ENCODE measurements at regions not wholly inside any gene's neighbourhood (a gene's known extent, or its start where the extent isn't known, plus 50 kb on each side); places are given as distances from the start of the nearest gene placed in this dataset.
"Not testable (repeated sequence)": the region's sequence is repeated elsewhere in the genome, so short reads cannot be mapped to it uniquely, and the experiment has no call there.

GRCh38 chr14:76701981-76702380 lies 59.3 kb upstream of the VASH1 start:
- TF ChIP-seq TAF1 (IDR thresholded peaks at IDR 0.05; ENCODE audit: borderline replicate concordance, low read depth, low read length): no peak
- no peak for TF ChIP-seq POLR2A (IDR thresholded peaks at IDR 0.05; ENCODE audit: low read depth, low read length)
- TF ChIP-seq POLR2AphosphoS5 (IDR thresholded peaks at IDR 0.05; ENCODE audit: low read depth, low read length): no peak
- no peak for DNase-seq (ENCODE audit: insufficient read length)
- FAIRE-seq: no peak

GRCh38 chr14:76705214-76705613 lies 56.1 kb upstream of the VASH1 start:
- DNase-seq (ENCODE audit: insufficient read length): no peak
- no peak for TF ChIP-seq TAF1 (IDR thresholded peaks at IDR 0.05; ENCODE audit: borderline replicate concordance, low read depth, low read length)
- no peak for TF ChIP-seq POLR2A (IDR thresholded peaks at IDR 0.05; ENCODE audit: low read depth, low read length)
- TF ChIP-seq POLR2AphosphoS5 (IDR thresholded peaks at IDR 0.05; ENCODE audit: low read depth, low read length): no peak
- FAIRE-seq: no peak

GRCh38 chr14:76706207-76706606 lies 55.1 kb upstream of the VASH1 start:
- FAIRE-seq: not testable (repeated sequence)

DNA sequence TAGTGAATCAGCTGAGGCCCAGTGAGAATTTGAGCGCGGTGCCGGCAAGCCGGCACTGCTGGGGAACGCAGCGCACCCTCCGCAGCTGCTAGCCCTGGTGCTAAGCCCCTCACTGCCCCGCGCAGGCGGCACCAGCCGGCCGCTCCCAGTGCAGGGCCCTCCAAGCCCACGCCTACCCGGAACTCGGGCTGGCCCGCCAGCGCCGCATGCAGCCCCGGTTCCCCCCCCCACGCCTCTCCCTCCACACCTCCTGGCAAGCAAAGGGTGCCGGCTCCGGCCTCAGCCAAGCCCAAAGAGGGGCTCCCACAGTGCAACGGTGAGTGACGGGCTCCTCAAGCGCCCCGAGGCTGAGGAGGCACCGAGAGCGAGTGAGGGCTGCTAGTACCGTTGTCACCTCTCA lies 54.5 kb upstream of the VASH1 start:
- DNase-seq (ENCODE audit: insufficient read length) (no peak), FAIRE-seq (no peak)
- TF ChIP-seq POLR2A (IDR thresholded peaks at IDR 0.05; ENCODE audit: low read depth, low read length) (no peak), POLR2AphosphoS5 (IDR thresholded peaks at IDR 0.05; ENCODE audit: low read depth, low read length) (no peak), TAF1 (IDR thresholded peaks at IDR 0.05; ENCODE audit: borderline replicate concordance, low read depth, low read length) (no peak)

More at GRCh38 chr14:76706207-76706606, 55.1 kb upstream of the VASH1 start:
- DNase-seq (ENCODE audit: insufficient read length): not testable (repeated sequence)

GRCh38 chr14:76708028-76708427 lies 53.2 kb upstream of the VASH1 start:
- FAIRE-seq (no peak), DNase-seq (ENCODE audit: insufficient read length) (no peak)
- no peak for TF ChIP-seq POLR2A (IDR thresholded peaks at IDR 0.05; ENCODE audit: low read depth, low read length)
- no peak for TF ChIP-seq POLR2AphosphoS5 (IDR thresholded peaks at IDR 0.05; ENCODE audit: low read depth, low read length)
- TF ChIP-seq TAF1 (IDR thresholded peaks at IDR 0.05; ENCODE audit: borderline replicate concordance, low read depth, low read length): no peak

- TF ChIP-seq POLR2AphosphoS5 (IDR thresholded peaks at IDR 0.05; ENCODE audit: low read depth, low read length): no peak
- TF ChIP-seq TAF1 (IDR thresholded peaks at IDR 0.05; ENCODE audit: borderline replicate concordance, low read depth, low read length): no peak
- TF ChIP-seq POLR2A (IDR thresholded peaks at IDR 0.05; ENCODE audit: low read depth, low read length): no peak
- FAIRE-seq (no peak), DNase-seq (ENCODE audit: insufficient read length) (no peak)
Measured at GRCh38 chr14:76708771-76709170, 52.5 kb upstream of the VASH1 start.

DNA sequence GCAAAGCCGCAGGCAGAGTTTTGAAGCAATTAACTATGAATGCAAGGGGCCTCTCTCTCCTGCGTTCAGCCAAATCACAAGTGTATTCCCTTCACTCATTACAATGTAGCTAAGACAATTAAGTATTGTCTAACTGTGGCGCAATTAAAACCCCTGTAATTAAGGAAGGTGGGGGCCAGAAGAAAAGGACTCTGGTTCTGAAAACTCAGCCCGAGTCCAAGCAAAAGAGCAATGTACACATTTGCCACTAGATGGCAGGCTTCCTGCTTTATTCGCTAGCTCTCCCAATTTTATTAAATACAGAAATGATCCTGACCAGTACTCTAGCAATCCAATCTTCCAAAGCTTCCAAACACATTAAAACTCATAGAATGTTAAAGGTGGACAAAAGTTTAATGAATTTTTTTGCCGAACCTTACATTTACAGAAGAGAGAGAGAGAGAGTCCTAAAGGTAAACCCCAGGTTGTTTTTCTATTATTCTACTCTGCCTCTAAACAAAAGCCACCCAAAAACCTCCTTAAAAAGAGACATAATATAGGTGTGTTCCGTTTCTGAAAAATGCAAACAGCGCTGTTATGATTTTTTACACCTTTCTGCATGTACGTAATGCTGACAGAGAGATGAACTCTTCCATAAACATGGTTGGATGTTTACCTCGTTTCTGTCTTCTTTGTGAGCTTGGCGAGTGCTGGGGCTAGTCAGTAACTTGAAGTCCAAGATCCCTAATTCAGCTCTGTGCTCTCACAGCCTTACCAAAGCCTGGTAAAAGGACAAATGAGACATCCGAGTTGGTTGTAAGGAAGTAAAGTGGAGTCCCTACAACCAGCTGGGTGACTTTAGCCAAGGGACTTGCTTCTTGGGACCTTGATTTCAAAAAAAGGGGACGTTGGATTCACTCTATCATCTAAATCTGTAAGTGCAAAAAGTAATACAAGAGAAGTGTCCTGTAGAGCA lies 50.9 kb upstream of the VASH1 start:
- no peak for DNase-seq (ENCODE audit: insufficient read length)
- no peak for FAIRE-seq
- TF ChIP-seq TAF1 (IDR thresholded peaks at IDR 0.05; ENCODE audit: borderline replicate concordance, low read depth, low read length): no peak
- TF ChIP-seq POLR2A (IDR thresholded peaks at IDR 0.05; ENCODE audit: low read depth, low read length): no peak
- no peak for TF ChIP-seq POLR2AphosphoS5 (IDR thresholded peaks at IDR 0.05; ENCODE audit: low read depth, low read length)
